NCI-H82 (cell line): ENCODE measurements at regions not wholly inside any gene's neighbourhood (a gene's known extent, or its start where the extent isn't known, plus 50 kb on each side); places are given as distances from the start of the nearest gene placed in this dataset.

Experiments used
- DNase-seq: peaks from one replicate; lab custom pipeline; 2025; lab: John Stamatoyannopoulos, UW

GRCh38 chr10:129078346-129078745, 388.7 kb upstream of the MGMT start:
- DNase-seq: no peak

DNA sequence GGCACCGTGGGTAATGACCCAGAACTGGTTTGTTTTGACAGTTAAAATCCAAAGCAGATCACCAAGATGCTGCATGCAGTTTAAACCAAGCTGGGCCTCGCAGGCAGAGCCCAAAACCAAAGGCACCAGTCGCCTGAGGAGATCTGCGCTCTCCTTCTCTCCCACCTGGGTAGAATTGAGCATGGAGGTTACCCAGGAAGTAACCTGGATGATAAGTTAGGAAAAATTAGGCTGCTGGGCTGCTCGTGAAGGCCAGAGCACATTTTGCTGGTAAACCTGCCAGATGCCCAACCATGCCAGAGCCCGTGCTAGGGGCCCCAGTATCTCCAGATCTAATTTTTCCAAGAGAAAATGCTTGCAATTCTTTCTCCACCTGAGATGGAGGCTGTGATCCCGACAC, 388.3 kb upstream of the MGMT start:
- no peak for DNase-seq

DNA sequence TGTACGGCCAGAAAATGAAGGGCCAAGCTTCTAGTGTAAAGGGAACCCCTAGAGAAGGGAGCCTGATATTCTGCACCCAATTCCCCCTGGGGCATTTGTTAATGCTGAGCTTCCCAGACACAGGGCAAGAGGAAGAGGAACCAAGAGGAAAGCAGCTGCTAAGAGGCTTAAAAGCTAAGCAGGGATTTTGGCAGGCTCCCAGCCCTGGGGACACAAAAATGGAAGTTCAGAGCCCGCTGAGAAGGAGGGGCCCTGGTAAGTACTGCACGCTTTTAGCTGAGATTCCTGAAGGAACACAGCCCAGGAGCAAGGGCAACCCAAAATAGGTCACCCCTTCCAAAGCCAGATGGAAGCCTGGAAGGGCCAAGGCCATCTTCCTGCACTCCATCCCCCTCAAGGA, 387.3 kb upstream of the MGMT start:
- peak; percentile 79 for DNase-seq

- DNase-seq: no peak
Observed at GRCh38 chr10:129085811-129086210, 381.2 kb upstream of the MGMT start.

GRCh38 chr10:129089341-129089740, 377.7 kb upstream of the MGMT start:
- no peak for DNase-seq

DNA sequence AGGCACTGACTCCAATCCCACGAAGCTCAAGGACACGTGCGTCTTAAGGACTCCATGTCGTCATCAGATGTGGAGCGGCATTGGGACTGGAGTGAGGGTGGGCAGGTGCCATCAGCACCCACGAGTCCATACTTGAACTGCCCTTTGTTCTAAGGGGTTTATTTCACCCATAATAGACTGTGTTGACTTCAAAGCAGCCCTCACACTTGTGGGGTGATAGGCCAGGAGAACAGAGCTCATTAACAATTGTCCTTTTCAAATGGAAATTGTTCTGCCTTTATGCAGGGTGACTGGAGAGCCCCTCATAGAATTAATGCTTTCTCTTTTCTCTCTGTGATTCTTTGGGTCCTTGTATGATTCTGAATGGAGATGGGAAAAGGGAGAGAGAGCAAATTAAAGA, 376.9 kb upstream of the MGMT start:
- no peak for DNase-seq

DNA sequence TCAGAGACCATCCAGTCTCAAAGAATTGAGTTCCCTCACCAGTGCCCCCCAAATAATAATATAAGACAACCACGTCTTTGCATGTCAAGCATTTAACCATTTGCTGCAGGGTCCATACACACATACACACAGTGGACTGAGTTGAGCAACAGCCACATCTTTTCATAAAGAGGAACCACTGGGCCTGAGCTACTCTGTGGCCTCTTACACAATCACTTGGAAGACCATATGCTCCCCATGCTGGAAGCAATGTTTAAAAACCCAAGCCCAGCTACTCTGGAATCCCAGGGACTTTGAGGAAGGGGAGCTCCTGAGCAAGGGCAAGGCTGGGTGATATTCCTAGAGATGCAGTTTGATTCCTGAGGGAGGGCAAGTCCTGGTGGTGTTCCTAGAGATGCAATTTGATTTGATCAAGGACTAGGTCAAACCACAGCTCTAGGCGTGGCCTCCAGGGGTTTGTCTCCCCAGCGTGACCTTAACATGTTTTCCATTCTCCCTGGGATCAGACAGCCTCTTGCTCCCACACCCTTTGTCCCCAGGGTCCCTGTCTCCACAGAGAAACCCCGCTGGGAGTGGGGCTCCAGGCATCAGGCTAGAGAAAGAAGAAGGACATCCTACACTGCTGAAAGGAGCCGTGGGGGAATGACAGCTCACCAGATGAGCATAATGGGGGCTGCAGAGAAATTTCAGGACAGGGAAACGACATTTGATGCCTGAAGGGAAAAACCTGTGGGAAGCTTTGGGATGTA, 376.2 kb upstream of the MGMT start:
- DNase-seq: no peak

GRCh38 chr10:129093641-129094040, 373.4 kb upstream of the MGMT start:
- DNase-seq: no peak

DNA sequence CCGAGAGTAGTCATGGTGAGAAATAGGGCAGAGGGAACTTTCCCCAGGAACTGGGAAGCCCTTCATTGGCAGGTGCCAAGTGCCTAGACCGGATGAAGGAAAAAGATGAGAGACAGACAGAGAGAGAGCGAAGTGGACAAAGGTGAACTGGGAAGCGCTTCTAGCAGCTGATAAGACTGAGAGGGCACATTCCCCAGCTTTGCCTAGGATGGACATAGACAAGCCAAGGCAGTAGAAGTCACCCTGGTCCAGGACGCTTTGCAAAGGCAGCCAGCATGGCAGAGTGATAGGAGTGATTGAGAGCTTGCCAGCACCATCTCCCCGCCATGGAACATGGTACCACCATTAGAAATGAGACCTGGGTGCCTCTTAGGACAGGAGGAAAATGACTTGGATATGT, 372.8 kb upstream of the MGMT start:
- DNase-seq: no peak

DNA sequence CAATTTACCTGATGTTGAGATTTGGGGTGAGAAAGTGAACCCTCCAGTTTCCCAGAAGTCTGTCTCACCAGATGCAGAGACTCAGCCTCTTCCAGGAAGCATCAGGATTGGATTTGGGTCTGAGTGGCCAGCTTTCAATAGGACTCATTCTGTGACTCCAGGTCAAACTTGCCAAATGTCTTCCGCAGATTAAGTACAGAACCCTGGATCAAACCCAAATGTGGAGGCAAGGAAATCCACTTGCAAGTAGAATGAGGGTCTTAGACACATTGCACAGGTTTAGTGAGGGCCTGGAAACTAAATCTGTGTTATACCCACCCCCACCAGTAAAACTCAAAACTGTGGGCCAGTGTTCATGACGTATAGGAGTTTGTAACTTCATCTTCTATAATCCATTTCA, 372.2 kb upstream of the MGMT start:
- DNase-seq: no peak

- no peak for DNase-seq
Observed at GRCh38 chr10:129095680-129096064, 371.4 kb upstream of the MGMT start.

GRCh38 chr10:129096065-129096984, 370.7 kb upstream of the MGMT start:
- DNase-seq: no peak

DNA sequence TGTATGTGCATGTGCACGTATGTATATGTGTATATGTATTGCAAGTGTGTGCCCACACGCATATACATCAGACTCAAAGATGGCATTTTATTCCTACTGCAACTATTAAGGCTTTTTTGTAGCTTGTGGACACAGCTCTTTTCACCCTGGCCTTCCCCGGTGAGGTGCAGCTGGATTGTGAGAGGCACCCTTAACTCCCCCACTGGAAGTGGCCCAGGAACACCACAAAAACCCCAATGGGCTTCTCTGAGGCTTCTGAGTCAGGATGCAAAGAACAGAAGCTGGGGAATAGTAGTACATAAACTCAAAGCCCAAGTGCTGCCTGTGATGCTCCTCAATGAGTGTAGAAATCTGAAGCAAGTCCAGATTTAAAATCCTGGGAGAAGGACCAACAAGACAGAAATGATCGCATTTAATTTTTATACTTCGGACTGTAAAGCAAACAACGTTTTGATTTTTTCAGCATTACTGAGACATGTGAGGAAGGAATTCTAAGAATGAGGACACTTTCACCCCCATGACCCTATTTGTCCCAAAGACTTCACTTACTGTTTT, 369.2 kb upstream of the MGMT start:
- DNase-seq: no peak

DNA sequence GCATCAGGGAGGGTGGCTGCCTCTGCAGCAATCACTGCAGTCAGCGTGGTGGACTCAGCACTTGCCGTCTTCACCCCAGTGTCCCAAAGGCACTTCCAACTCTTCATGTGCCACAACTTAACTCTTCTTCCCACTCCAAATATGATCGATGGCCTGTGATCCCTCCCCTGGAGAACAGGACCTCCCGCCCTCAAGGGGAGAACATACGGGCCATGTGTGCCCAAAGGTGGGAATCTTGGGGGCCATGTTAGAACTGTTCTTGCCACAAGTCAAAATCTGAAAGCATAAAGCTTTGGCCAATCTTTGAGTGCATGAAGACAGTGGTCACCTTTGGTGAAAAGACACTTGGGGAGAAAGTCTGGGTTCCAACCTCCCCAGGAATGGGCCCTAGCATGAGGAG, 368.5 kb upstream of the MGMT start:
- DNase-seq: no peak

DNA sequence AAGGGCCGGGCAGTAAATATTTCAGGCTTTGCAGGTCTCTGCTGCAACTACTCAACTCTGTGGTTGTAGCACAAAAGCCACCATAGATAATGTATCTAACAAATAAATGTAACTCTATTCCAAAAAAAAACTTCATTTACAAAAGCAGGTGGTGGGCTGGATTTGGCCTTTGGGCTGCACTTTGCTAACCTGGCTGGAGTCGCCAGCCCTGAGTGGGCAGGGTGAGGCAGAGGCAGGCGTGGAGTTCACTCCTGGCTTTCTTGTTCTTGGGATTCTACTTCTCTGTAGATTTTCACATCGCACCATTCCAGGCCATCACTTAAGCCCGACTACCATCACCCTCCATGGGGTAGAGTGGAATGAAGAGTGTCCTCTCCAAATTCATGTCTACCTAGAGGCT, 367.6 kb upstream of the MGMT start:
- DNase-seq: no peak

DNA sequence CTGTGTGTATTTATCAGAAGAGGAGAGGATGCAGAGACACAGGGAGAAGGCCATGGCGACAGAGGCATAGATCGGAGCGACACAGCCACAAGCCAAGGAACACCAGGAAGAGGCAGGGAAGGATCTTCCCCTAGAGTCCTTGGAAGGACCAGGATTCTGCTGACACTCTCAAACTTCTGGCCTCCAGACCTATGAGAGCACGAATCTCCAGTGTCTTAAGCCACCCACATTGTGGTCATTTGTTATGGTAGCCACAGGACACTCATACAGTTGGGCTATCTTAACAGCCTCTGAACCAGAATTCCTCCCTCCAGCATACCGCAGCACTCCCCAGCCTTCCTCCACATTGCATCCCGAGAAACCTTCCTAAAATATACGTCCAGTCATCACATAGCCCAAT, 367.0 kb upstream of the MGMT start:
- no peak for DNase-seq

DNA sequence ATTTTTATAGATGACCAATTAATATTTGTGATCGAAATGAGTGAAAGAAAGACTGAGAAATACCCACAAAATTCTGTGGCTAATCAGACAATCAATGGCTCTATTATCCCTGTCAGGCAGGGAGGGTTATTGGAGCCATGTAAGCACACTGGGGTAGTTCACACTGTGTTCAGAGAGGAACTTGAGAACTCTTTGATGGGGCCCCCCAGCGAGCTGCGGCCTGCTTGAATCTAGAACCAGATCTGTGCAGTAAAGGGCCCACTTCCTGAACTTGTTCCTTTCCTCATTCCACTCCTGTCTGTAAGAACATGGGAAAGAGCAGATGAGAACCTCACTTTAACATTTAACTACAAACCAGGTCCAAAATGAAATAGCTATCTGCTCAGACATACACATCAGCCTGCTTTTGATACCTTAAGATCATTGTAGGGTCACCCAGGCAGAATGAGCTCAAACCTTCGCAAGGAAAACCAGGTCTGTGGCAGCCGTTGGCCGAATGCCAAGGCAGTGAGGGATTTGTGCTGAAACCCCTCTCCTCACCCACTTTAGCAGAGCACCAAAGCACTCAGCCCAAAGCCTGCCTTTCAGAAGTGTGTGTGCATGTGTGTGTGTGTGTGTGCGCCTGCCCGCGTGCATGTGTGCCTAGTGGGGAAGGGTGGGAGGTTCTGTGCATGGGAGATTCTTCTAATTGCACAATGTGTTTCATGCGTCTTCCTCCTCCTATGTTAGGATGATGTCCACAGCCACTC, 365.6 kb upstream of the MGMT start:
- DNase-seq: no peak

DNA sequence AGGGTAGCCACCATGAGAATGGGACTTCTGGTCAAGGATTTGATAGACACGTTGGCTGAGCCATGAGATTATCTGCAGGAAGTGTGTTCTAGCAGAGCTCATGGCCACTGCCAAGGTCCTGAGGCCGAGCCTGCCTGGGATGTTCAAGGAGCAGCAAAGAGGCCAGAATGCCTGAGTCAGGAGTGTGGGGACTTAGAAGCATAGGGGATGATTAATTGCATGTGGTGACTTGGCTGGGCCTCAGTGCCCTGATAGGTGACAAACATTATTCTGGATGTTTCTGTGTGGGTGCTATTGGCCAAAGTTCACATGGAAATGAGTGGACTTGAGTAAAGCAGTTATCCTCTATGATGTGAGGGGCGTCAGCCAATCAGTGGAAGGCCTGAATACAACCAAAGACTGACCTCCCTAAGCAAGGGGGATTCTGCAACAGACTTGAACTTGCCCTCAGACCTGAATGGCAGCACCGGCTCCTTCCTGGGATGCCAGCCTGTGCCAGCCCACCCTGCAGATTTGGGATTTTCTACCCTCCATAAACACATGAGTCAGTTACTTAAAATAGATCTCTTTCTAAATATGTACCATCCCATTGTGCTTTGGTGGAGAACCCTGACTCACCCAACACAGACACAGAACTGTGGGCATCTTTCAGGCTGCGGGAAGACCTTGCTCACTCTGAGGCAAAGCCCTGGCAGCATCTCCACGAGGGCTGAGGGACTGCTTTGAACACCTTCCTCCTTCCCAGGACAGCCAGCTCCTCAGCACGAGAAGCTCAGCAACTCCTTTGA, 363.9 kb upstream of the MGMT start:
- DNase-seq: no peak

- DNase-seq: no peak
Observed at GRCh38 chr10:129104266-129105045, 362.6 kb upstream of the MGMT start.

DNA sequence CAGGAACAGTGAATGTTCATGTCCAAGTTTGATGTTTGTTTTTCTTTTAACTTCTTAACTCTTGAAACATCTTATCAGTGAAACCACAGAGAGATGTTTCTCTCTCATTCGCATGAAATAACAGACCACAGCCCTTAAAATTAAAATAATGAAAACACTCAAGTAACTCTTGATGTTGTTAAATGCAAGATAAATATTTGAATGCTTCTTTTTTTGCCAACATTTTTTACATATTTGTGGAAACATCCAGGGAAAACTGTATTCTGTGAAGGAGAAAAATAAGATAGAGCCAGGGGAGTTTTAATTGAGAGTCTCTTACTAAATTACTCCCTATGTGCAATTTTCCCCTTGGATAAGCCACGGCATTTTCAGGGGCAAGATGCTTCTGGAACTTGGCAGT, 361.8 kb upstream of the MGMT start:
- no peak for DNase-seq

DNA sequence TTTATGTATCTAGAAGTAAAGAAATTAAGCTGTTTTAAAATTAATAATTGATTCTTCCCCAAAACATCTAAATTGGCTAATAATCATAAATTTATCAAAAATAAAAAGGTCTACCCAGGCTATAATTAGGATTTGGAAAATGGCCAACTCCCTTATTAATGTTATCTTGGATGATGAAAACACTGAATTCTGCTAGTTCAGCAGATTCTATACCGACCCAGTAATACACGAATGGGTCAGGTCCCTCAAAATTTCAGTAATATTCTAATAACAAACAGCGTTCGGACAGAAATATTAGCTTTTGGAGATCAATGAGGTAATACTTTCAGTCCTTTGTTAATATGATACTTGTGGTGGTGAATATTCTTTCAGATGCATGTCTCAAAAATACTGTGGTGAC, 360.7 kb upstream of the MGMT start:
- no peak for DNase-seq
